AG04449 (cell line): ENCODE measurements at regions not wholly inside any gene's neighbourhood (a gene's known extent, or its start where the extent isn't known, plus 50 kb on each side); places are given as distances from the start of the nearest gene placed in this dataset.
"Not testable (repeated sequence)": the region's sequence is repeated elsewhere in the genome, so short reads cannot be mapped to it uniquely, and the experiment has no call there.

Source experiments
- CTCF ChIA-PET: fragments of 350-600 bp; formaldehyde crosslinking; extraction: SDS; loops from one replicate; lab custom pipeline; 2021; ENCODE audit warnings: antibody characterized with exemption; lab: Yijun Ruan, JAX
- POLR2A ChIA-PET: fragments of 400-600, 350-600 bp; formaldehyde crosslinking; extraction: SDS; loops from one replicate; lab custom pipeline; 2020; ENCODE audit warnings: antibody characterized with exemption, inconsistent platforms; lab: Yijun Ruan, JAX
- DNase-seq: peaks from one replicate; pipeline ENCODE4 v3.0.0-alpha.2; 2010; ENCODE audit warnings: low read depth, low spot score
- H3K4me3 ChIP-seq: 2 replicates; pipeline ENCODE4 v1.5.1; 2011; ENCODE audit warnings: low read depth, mild to moderate bottlenecking, control low read depth, low read length
- TF ChIP-seq, protein P1 (sequence below): IDR thresholded peaks from one replicate; pipeline ENCODE4 v1.5.1; 2011; ENCODE audit warnings: mild to moderate bottlenecking, moderate library complexity, low read length, control low read depth, inconsistent platforms; ENCODE audit not compliant: insufficient read depth; ENCODE audit errors: missing control alignments

DNA sequence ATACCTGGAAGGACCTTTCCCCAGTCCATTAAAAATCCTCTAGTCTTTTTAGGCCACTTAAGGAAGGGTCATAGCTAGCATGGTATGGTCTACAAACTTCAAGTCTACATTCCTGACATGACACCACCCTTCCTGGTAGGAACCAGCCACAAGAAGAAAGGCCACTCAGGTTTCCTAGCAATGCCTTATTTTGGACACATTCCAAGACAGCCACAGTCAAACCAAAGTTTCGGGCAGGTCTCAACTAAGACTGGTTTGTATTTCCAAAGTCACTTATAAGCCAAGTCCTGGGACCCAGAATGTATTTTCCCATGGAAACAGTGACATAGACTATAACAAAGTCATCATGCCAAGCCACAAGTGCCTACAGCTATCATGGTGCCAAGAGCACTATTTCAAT is 50.6 kb upstream of the SLC44A3 start:
- TF ChIP-seq, protein P1, sequence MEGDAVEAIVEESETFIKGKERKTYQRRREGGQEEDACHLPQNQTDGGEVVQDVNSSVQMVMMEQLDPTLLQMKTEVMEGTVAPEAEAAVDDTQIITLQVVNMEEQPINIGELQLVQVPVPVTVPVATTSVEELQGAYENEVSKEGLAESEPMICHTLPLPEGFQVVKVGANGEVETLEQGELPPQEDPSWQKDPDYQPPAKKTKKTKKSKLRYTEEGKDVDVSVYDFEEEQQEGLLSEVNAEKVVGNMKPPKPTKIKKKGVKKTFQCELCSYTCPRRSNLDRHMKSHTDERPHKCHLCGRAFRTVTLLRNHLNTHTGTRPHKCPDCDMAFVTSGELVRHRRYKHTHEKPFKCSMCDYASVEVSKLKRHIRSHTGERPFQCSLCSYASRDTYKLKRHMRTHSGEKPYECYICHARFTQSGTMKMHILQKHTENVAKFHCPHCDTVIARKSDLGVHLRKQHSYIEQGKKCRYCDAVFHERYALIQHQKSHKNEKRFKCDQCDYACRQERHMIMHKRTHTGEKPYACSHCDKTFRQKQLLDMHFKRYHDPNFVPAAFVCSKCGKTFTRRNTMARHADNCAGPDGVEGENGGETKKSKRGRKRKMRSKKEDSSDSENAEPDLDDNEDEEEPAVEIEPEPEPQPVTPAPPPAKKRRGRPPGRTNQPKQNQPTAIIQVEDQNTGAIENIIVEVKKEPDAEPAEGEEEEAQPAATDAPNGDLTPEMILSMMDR: no peak
- no peak for DNase-seq
- H3K4me3 ChIP-seq: no peak overlapping the region
- CTCF ChIA-PET: interaction anchor here (0.6 kb wide), 1 partner anchor 819 kb away, joined by 3 read pairs; no protein-coding TSS in a partner anchor
- POLR2A ChIA-PET: no interaction called here

DNA sequence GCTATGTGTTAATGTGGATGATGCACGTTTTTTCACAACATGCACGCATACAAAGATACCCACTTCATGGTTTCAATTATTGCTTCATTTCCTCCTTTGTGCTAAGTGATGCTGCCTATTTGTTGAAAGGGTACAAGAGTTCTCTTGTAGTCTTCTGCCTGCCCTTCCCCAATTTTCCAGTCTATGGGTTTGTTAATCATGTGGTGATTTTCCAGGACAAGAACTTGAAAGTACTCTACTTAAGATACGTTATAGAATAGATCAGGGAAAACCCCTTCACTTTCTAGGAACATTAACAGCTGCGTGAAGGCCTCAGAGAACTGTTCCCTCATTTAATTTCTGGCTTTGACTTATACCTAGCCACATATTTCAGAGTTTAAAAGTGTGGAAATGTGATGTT is 52.1 kb upstream of the SLC44A3 start:
- POLR2A ChIA-PET: no interaction called here
- TF ChIP-seq, protein P1: no peak
- no peak overlapping the region for H3K4me3 ChIP-seq
- CTCF ChIA-PET: interaction anchor here (1.2 kb wide), 1 partner anchor 14 kb away, joined by 3 read pairs; no protein-coding TSS in a partner anchor
- no peak for DNase-seq

DNA sequence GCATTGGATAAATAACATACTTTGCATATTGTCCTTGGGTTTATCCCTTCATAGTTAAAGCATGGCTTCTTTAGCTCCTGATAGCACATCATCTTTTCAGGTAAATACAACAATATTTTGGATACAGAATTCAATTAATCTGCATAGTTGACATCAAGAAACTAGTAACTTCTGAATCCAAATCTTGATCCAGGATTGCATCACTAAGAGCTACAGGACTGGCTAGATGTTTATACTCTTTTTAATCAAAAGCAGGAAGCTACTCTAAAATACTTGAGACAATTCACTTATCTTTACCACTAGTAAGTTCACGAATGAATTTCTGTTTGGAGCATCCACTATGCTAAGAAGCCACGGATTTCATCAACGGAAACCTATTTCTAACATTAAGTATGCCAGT is 54.2 kb upstream of the SLC44A3 start:
- TF ChIP-seq, protein P1: no peak
- no peak for DNase-seq
- H3K4me3 ChIP-seq: no peak overlapping the region
- CTCF ChIA-PET: interaction anchor here (1.3 kb wide), 1 partner anchor 16 kb away, joined by 3 read pairs; no protein-coding TSS in a partner anchor
- POLR2A ChIA-PET: interaction anchor here (0.7 kb wide), 1 partner anchor 42 kb away, joined by 3 read pairs; no protein-coding TSS in a partner anchor

DNA sequence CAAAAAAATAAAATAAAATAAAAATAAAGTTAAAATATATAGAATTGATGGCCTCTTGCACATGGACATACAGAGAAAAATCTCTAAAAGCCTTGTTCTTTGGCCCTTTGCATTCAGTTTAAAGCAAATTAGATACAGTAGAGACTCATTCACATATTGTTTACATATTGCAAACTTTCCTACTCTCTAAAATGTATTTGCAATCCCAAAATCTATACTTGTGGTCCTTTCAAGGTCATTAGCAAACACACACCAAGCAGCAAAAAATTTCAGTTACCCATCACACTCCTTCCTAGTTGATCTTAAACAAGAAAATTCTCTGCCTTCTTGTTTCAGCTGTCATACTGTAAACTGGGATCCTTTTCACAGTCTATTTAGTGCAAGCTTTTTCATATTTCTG is 61.0 kb upstream of the SLC44A3 start:
- DNase-seq: no peak
- ChIA-PET CTCF (interaction anchor here (1.3 kb wide), 2 partner anchors 22 to 43 kb away, joined by 3 read pairs; no protein-coding TSS in a partner anchor), POLR2A (interaction anchor here (0.6 kb wide), 1 partner anchor 72 kb away, joined by 3 read pairs; no protein-coding TSS in a partner anchor)
- TF ChIP-seq, protein P1: no peak
- no peak overlapping the region for H3K4me3 ChIP-seq

DNA sequence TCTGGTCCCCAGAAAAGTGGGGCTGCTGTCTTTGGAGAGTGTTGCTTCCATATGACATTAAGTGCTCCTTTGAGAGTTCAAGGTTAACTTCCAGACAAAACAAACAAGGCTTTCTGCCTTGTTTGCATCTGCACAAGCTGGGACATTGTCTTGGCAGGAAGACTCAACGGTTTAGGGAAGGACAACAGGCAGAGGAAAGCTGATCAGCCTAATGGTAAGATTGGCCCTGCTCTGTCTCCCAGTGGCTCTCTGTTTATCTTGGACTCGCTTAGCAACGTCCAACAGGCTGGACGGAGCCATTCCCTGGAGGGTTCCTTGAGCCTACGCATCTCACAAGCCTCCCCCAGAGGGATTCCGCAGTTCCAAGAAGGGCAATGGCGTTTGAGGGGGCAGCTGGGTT is 62.2 kb upstream of the SLC44A3 start:
- no peak overlapping the region for H3K4me3 ChIP-seq
- no peak for DNase-seq
- TF ChIP-seq, protein P1: no peak
- POLR2A ChIA-PET: no interaction called here
- CTCF ChIA-PET: no interaction called here

DNA sequence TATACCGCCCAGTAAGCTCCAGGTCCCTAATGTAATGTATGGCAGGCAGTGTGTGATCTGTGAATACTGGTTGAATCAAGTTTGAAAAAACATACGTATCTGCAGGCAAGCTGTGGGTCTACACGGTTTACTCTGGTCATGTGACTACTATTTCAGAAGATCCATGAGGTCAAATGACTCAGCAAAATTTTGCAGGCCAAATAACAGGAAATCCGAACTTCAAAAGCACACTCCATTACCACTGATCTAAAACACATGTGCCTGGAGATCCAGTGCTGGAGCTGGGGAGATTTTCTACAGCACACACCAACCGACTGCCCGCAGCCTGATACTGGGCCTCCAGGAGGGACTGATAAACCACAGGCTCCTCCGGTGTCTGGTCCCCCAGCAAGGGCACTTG is 64.5 kb upstream of the SLC44A3 start:
- H3K4me3 ChIP-seq: no peak overlapping the region
- CTCF ChIA-PET: no interaction called here
- TF ChIP-seq, protein P1: no peak
- POLR2A ChIA-PET: interaction anchor here (0.8 kb wide), 1 partner anchor 28 kb away, joined by 4 read pairs; no protein-coding TSS in a partner anchor
- peak; percentile 90 for DNase-seq

DNA sequence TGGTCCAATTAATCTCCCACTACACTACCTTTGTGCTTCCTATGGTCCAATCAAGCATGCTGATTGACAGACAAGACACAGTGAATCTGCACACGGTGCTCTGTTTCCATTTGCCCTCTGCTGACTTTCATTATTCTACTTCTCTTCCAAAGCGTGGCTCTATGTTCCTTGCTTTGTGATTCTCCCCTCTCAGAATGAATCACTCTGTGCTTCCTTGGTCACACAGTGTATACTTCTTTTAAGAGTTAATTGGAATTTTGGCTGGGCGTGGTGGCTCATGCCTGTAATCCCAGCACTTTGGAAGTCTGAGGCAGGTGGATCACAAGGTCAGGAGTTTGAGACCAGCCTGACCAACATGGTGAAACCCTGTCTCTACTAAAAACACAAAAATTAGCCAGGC is 65.1 kb upstream of the SLC44A3 start:
- POLR2A ChIA-PET: not testable (repeated sequence)
- CTCF ChIA-PET: interaction anchor here (0.7 to 1.0 kb wide), 2 partner anchors 23 to 210 kb away, joined by 3 read pairs; no protein-coding TSS in a partner anchor

More for the DNA sequence above, 65.1 kb upstream of the SLC44A3 start:
- not testable (repeated sequence) for DNase-seq, H3K4me3 ChIP-seq
